Lower leg skin (tissue), 3 donors: ENCODE measurements at regions not wholly inside any gene's neighbourhood (a gene's known extent, or its start where the extent isn't known, plus 50 kb on each side); places are given as distances from the start of the nearest gene placed in this dataset.

Experiments
- CTCF ChIP-seq, 3 donors: fragments of 450-650 bp; IDR thresholded peaks; one replicate each; pipeline ENCODE4 v1.5.1; 2016; ENCODE audit warnings: antibody characterized with exemption in 3 of 3, mild to moderate bottlenecking in 3 of 3, moderate library complexity in 2 of 3
- POLR2A ChIP-seq, 2 donors: fragments of 450-650 bp; IDR thresholded peaks; one replicate each; pipeline ENCODE4 v1.6.1; 2016 to 2017; ENCODE audit warnings: antibody characterized with exemption in 2 of 2, mild to moderate bottlenecking in 1 of 2, moderate library complexity in 1 of 2

- TF ChIP-seq CTCF (IDR thresholded peaks at IDR 0.05) (no peak), POLR2A (IDR thresholded peaks at IDR 0.05) (no peak)
These were observed 111.4 kb downstream of the VSIG4 start for GRCh38 chrX:65928522-65928921.
